HEK293T (cell line): ENCODE measurements at regions not wholly inside any gene's neighbourhood (a gene's known extent, or its start where the extent isn't known, plus 50 kb on each side); places are given as distances from the start of the nearest gene placed in this dataset.

Experiments
- ARNT ChIP-seq: fragments of 450-650 bp; IDR thresholded peaks from 2 replicates; pipeline ENCODE4 v1.6.1; 2017; ENCODE audit warnings: mild to moderate bottlenecking
- BHLHE40 ChIP-seq: fragments of 450-650 bp; IDR thresholded peaks from 2 replicates; pipeline ENCODE4 v1.6.1; 2016; ENCODE audit warnings: mild to moderate bottlenecking, moderate library complexity, borderline replicate concordance
- ELF4 ChIP-seq: fragments of 450-650 bp; IDR thresholded peaks from 2 replicates; pipeline ENCODE4 v1.6.1; 2017; ENCODE audit warnings: antibody characterized with exemption
- FOXK2 ChIP-seq: fragments of 450-650 bp; IDR thresholded peaks from 2 replicates; pipeline ENCODE4 v1.6.1; 2016; ENCODE audit warnings: mild to moderate bottlenecking
- SUZ12 ChIP-seq: fragments of 450-650 bp; IDR thresholded peaks from 2 replicates; pipeline ENCODE4 v1.6.1; 2016; ENCODE audit warnings: mild to moderate bottlenecking

GRCh38 chr15:100808691-100809090 is 70.9 kb upstream of the ALDH1A3 start:
- TF ChIP-seq ELF4 = no peak
- TF ChIP-seq FOXK2 = no peak
- no peak for TF ChIP-seq SUZ12
- no peak for TF ChIP-seq ARNT
- no peak for TF ChIP-seq BHLHE40
